ENCODE measurements at regions not wholly inside any gene's neighbourhood (a gene's known extent, or its start where the extent isn't known, plus 50 kb on each side); places are given as distances from the start of the nearest gene placed in this dataset.

DNA sequence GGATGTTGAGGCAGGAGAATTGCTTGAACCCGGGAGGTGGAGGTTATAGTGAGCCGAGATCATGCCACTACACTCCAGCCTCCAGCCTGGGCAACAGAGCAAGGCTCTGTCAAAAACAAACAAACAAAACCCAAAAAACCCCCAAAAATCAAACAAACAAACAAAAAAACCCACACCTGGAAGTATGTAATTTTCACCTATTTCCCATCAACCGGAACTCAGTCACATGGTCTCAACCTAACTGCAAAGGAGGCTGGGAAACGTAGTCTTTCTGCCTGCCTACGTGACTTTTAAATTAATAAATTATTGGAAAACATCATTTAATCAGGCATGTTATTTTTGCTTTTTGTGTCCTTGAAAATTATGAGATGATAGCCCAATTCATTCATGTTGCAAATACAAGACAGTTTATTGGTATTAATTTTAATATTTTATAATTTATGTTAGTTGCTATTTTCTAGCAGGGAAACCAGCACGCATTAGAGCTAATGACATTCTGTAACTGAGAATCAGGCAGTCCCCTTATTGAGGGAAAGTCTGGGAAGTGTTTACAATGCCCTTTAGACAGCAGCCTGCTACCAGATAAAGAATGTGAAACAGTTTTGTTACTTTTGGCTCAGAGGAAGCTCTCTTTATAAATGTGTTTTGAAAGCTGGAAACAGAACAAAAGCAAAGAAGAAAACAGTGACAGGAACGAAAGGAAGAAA lies 110.3 kb downstream of the NXNL2 start:
- DNase-seq (ENCODE audit: low read depth) = no peak
- no peak overlapping the region for H3K4me3 ChIP-seq (ENCODE audit: low read depth, low read length)
- TF ChIP-seq, protein P1, sequence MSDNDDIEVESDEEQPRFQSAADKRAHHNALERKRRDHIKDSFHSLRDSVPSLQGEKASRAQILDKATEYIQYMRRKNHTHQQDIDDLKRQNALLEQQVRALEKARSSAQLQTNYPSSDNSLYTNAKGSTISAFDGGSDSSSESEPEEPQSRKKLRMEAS (IDR thresholded peaks at IDR 0.05; ENCODE audit: low read depth, low read length) = no peak
- TF ChIP-seq, protein P2, sequence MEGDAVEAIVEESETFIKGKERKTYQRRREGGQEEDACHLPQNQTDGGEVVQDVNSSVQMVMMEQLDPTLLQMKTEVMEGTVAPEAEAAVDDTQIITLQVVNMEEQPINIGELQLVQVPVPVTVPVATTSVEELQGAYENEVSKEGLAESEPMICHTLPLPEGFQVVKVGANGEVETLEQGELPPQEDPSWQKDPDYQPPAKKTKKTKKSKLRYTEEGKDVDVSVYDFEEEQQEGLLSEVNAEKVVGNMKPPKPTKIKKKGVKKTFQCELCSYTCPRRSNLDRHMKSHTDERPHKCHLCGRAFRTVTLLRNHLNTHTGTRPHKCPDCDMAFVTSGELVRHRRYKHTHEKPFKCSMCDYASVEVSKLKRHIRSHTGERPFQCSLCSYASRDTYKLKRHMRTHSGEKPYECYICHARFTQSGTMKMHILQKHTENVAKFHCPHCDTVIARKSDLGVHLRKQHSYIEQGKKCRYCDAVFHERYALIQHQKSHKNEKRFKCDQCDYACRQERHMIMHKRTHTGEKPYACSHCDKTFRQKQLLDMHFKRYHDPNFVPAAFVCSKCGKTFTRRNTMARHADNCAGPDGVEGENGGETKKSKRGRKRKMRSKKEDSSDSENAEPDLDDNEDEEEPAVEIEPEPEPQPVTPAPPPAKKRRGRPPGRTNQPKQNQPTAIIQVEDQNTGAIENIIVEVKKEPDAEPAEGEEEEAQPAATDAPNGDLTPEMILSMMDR (IDR thresholded peaks at IDR 0.05; ENCODE audit: low read depth, low read length) = no peak
- TF ChIP-seq MYC (IDR thresholded peaks at IDR 0.05; ENCODE audit: low read depth, low read length) (no peak), POLR2A (IDR thresholded peaks at IDR 0.05; ENCODE audit: extremely low read depth, insufficient read length) (no peak)

GRCh38 chr9:88645879-88646199 lies 110.9 kb downstream of the NXNL2 start:
- TF ChIP-seq, protein P1 (IDR thresholded peaks at IDR 0.05; ENCODE audit: low read depth, low read length) = no peak
- TF ChIP-seq MYC (IDR thresholded peaks at IDR 0.05; ENCODE audit: low read depth, low read length) (no peak), POLR2A (IDR thresholded peaks at IDR 0.05; ENCODE audit: extremely low read depth, insufficient read length) (no peak)
- TF ChIP-seq, protein P2 (IDR thresholded peaks at IDR 0.05; ENCODE audit: low read depth, low read length) = no peak
- H3K4me3 ChIP-seq (ENCODE audit: low read depth, low read length) = no peak overlapping the region
- no peak for DNase-seq (ENCODE audit: low read depth)

DNA sequence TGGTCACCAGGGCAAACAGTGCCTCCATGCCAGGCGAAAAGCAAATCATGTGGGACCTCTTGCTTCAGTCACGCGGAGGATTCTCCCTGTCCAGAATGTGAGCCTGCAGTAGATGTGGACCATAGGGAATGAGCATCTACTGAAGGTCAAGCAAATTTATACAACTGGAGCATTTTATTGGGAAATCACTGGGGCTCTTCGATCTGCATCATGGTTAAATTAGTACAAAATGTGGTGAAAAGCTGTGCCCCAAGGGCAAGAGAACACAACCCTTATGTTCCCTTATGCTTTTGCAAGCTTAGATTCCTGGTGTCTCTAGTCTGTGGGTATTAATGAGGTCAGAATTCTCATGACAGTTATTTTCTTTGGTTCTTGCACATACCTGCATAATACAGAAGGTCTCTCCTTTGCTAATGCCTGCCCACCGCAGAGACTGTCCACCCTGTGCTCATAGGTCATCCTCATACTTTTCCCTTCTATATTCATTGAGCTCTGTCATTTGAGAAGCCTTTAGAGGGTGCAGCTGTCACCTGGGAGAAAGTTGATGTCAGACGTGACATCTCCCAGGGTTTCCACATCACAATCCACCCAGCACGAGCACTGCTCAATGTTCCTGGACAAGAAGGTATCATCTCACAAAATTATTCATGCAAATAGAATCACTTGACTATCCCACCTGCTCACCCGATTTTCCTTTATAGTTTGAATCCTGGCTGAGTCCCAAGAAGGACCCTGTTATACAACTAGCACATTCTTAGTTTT lies 111.7 kb downstream of the NXNL2 start:
- no peak for DNase-seq (ENCODE audit: low read depth)
- no peak overlapping the region for H3K4me3 ChIP-seq (ENCODE audit: low read depth, low read length)
- TF ChIP-seq, protein P1 (IDR thresholded peaks at IDR 0.05; ENCODE audit: low read depth, low read length) = no peak
- TF ChIP-seq MYC (IDR thresholded peaks at IDR 0.05; ENCODE audit: low read depth, low read length) = no peak
- TF ChIP-seq, protein P2 (IDR thresholded peaks at IDR 0.05; ENCODE audit: low read depth, low read length) = no peak
- TF ChIP-seq POLR2A (IDR thresholded peaks at IDR 0.05; ENCODE audit: extremely low read depth, insufficient read length) = no peak

DNA sequence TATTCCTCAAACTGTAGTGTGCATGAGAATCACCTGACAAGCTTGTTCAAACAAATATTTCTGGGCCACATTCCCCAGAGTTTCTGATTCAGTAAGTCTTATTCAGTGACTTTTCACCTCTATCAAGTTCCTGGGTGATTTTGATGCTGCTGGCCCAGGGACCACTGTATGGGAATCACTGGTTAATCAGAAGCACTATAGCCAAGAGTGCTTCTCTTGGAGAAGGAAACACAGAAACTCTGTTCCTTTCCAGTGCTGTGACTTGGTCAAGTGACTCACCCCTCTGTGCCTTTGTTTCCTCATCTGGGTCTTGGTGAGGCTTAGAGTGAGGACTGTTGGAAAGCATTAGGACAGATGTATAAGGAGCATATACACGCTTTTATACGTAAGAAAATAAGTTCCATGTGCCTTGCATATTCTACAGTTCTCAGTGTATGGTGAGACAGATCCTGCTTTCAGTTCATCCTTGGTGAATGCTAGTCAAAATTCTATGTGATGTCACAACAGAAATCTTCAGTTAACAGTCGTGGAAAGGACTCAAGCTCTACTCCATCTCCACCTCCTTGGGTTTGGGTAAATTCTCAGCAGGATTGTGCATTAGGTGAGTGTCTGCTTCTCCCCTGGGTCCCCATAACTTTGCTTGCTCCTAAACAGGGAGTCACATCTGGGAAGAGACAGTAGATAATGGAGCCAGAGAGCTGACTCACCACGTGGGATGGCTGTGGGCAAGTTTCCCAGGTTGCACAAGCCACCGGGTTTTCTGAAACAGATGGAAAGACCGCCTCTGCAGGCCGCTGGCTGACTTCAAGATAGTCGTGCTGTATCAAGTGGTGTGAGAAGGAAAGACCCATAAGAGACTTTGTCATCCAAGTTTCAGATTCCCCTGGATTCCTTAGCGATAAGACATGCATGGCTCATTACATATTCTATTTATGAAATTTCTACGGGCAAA lies 117.0 kb downstream of the NXNL2 start:
- TF ChIP-seq, protein P2 (IDR thresholded peaks at IDR 0.05; ENCODE audit: low read depth, low read length) = no peak
- TF ChIP-seq MYC (IDR thresholded peaks at IDR 0.05; ENCODE audit: low read depth, low read length) = no peak
- TF ChIP-seq, protein P1 (IDR thresholded peaks at IDR 0.05; ENCODE audit: low read depth, low read length) = no peak
- no peak for TF ChIP-seq POLR2A (IDR thresholded peaks at IDR 0.05; ENCODE audit: extremely low read depth, insufficient read length)
- no peak overlapping the region for H3K4me3 ChIP-seq (ENCODE audit: low read depth, low read length)

GRCh38 chr9:88652876-88653275 lies 117.9 kb downstream of the NXNL2 start:
- DNase-seq (ENCODE audit: low read depth) = no peak
- H3K4me3 ChIP-seq (ENCODE audit: low read depth, low read length) = no peak overlapping the region
- TF ChIP-seq, protein P2 (IDR thresholded peaks at IDR 0.05; ENCODE audit: low read depth, low read length) = no peak
- TF ChIP-seq POLR2A (IDR thresholded peaks at IDR 0.05; ENCODE audit: extremely low read depth, insufficient read length) = no peak
- TF ChIP-seq, protein P1 (IDR thresholded peaks at IDR 0.05; ENCODE audit: low read depth, low read length) = no peak
- TF ChIP-seq MYC (IDR thresholded peaks at IDR 0.05; ENCODE audit: low read depth, low read length) = no peak

More for the DNA sequence above, 117.0 kb downstream of the NXNL2 start:
- peak; percentile 61 for DNase-seq (ENCODE audit: low read depth)

Data from NB4 (cell line).